HEK293 (cell line): ENCODE measurements at regions not wholly inside any gene's neighbourhood (a gene's known extent, or its start where the extent isn't known, plus 50 kb on each side); places are given as distances from the start of the nearest gene placed in this dataset.

ENCODE experiments used
- CTCF ChIA-PET: fragments of 350-600 bp; formaldehyde crosslinking; extraction: SDS; loops from one replicate; lab custom pipeline; 2021; ENCODE audit warnings: antibody characterized with exemption; lab: Yijun Ruan, JAX
- POLR2A ChIA-PET: fragments of 300-600 bp; formaldehyde crosslinking; extraction: SDS; loops from one replicate; lab custom pipeline; 2020; ENCODE audit warnings: antibody characterized with exemption, inconsistent platforms; lab: Yijun Ruan, JAX
- H3K27ac ChIP-seq: fragments of 200-500 bp; sonication (Bioruptor generic); 2 replicates; pipeline ENCODE4 v1.5.1; 2014; ENCODE audit warnings: low read depth, low read length, control low read depth, inconsistent platforms; ENCODE audit errors: extremely low read depth
- H3K36me3 ChIP-seq, 2 experiments: fragments of 200-500 bp in 1 of 2; sonication (Bioruptor generic) in 1 of 2; 1 replicate in 1 of 2; 2 replicates in 1 of 2; pipeline ENCODE4 v1.5.1; 2014 to 2017; ENCODE audit warnings: inconsistent platforms in 2 of 2, low read length in 2 of 2; ENCODE audit not compliant: control insufficient read depth in 2 of 2, insufficient read depth in 1 of 2
- H3K4me1 ChIP-seq: fragments of 200-500 bp; sonication (Bioruptor generic); 2 replicates; pipeline ENCODE4 v1.5.1; 2014; ENCODE audit warnings: mild to moderate bottlenecking, low read length, inconsistent platforms; ENCODE audit not compliant: control insufficient read depth, insufficient read depth
- H3K4me3 ChIP-seq: 2 replicates; pipeline ENCODE4 v1.5.1; 2011; ENCODE audit warnings: low read depth, mild to moderate bottlenecking, control low read depth, low read length, moderate library complexity
- H3K9me3 ChIP-seq: fragments of 200-500 bp; sonication (Bioruptor generic); 2 replicates; pipeline ENCODE4 v1.5.1; 2014; ENCODE audit warnings: low read depth, low read length, inconsistent platforms; ENCODE audit not compliant: control insufficient read depth, insufficient read depth
- BCL6B ChIP-seq: fragments of 450-650 bp; formaldehyde crosslinking; IDR thresholded peaks from 2 replicates; pipeline ENCODE4 v1.5.1; 2017; ENCODE audit warnings: missing biosample characterization, missing genetic modification characterization
- GLI2 ChIP-seq: fragments of 450-650 bp; formaldehyde crosslinking; IDR thresholded peaks from 2 replicates; pipeline ENCODE4; 2017; ENCODE audit warnings: missing biosample characterization, missing genetic modification characterization, low read depth, borderline replicate concordance
- GLIS1 ChIP-seq: fragments of 450-650 bp; formaldehyde crosslinking; IDR thresholded peaks from 2 replicates; pipeline ENCODE4 v1.5.1; 2016; ENCODE audit warnings: missing biosample characterization, missing genetic modification characterization
- HOXA7 ChIP-seq: sonication (generic); formaldehyde crosslinking; IDR thresholded peaks from 2 replicates; pipeline ENCODE4 v1.8.1; 2022; ENCODE audit warnings: missing genetic modification reagents, borderline replicate concordance
- HOXD13 ChIP-seq: sonication (generic); formaldehyde crosslinking; IDR thresholded peaks from 2 replicates; pipeline ENCODE4 v1.8.0; 2022; ENCODE audit warnings: missing genetic modification reagents, borderline replicate concordance
- INSM2 ChIP-seq: fragments of 450-650 bp; formaldehyde crosslinking; IDR thresholded peaks from 2 replicates; pipeline ENCODE4 v1.5.1; 2016; ENCODE audit warnings: missing biosample characterization, missing genetic modification characterization
- KLF10 ChIP-seq: fragments of 450-650 bp; IDR thresholded peaks from 2 replicates; pipeline ENCODE4 v1.5.1; 2018; ENCODE audit warnings: missing biosample characterization, mild to moderate bottlenecking, missing genetic modification characterization
- PRDM4 ChIP-seq: fragments of 450-650 bp; formaldehyde crosslinking; IDR thresholded peaks from 2 replicates; pipeline ENCODE4 v1.5.1; 2017; ENCODE audit warnings: missing biosample characterization, missing genetic modification characterization
- SP2 ChIP-seq: fragments of 450-650 bp; formaldehyde crosslinking; IDR thresholded peaks from 2 replicates; pipeline ENCODE4 v1.5.1; 2016; ENCODE audit warnings: missing biosample characterization, missing genetic modification characterization
- SP3 ChIP-seq: fragments of 450-650 bp; formaldehyde crosslinking; IDR thresholded peaks from 2 replicates; pipeline ENCODE4 v1.5.1; 2016; ENCODE audit warnings: missing biosample characterization, missing genetic modification characterization
- ZBTB21 ChIP-seq: fragments of 450-650 bp; formaldehyde crosslinking; IDR thresholded peaks from 2 replicates; pipeline ENCODE4 v1.5.1; 2017; ENCODE audit warnings: missing biosample characterization, missing genetic modification characterization
- ZBTB44 ChIP-seq: fragments of 450-650 bp; IDR thresholded peaks from 2 replicates; pipeline ENCODE4 v1.5.1; 2018; ENCODE audit warnings: missing biosample characterization, mild to moderate bottlenecking, missing genetic modification characterization
- ZNF138 ChIP-seq: fragments of 450-650 bp; formaldehyde crosslinking; IDR thresholded peaks from 2 replicates; pipeline ENCODE4 v1.5.1; 2016; ENCODE audit warnings: missing biosample characterization, missing genetic modification characterization, borderline replicate concordance
- ZNF140 ChIP-seq: fragments of 450-650 bp; formaldehyde crosslinking; IDR thresholded peaks from 2 replicates; pipeline ENCODE4 v1.5.1; 2016; ENCODE audit warnings: missing biosample characterization, missing genetic modification characterization
- ZNF19 ChIP-seq: fragments of 450-650 bp; formaldehyde crosslinking; IDR thresholded peaks from 2 replicates; pipeline ENCODE4; 2016; ENCODE audit warnings: missing biosample characterization, missing genetic modification characterization, low read depth
- ZNF202 ChIP-seq: fragments of 450-650 bp; formaldehyde crosslinking; IDR thresholded peaks from 2 replicates; pipeline ENCODE4 v1.5.1; 2016; ENCODE audit warnings: missing biosample characterization, missing genetic modification characterization, borderline replicate concordance
- ZNF274 ChIP-seq, 2 experiments: fragments of 200-500 bp in 1 of 2; fragments of 450-650 bp in 1 of 2; sonication (Bioruptor generic) in 1 of 2; formaldehyde crosslinking in 1 of 2; IDR thresholded peaks; 2 replicates each; pipeline versions ENCODE4 v1.5.1 to v1.6.1; 2014 to 2016; ENCODE audit warnings: borderline replicate concordance in 1 of 2, inconsistent platforms in 1 of 2, low read length in 1 of 2, missing biosample characterization in 1 of 2, missing genetic modification characterization in 1 of 2
- ZNF366 ChIP-seq: fragments of 450-650 bp; formaldehyde crosslinking; conservative IDR thresholded peaks from 2 replicates; pipeline ENCODE4 v1.5.1; 2016; ENCODE audit warnings: missing biosample characterization, missing genetic modification characterization
- ZNF391 ChIP-seq: fragments of 450-650 bp; formaldehyde crosslinking; IDR thresholded peaks from 2 replicates; pipeline ENCODE4 v1.5.1; 2016; ENCODE audit warnings: low read depth, missing biosample characterization, missing genetic modification characterization, borderline replicate concordance
- ZNF426 ChIP-seq: fragments of 450-650 bp; formaldehyde crosslinking; IDR thresholded peaks from 2 replicates; pipeline ENCODE4 v1.5.1; 2017; ENCODE audit warnings: missing biosample characterization, missing genetic modification characterization, mild to moderate bottlenecking, inconsistent platforms, moderate library complexity
- ZNF433 ChIP-seq: fragments of 450-650 bp; formaldehyde crosslinking; IDR thresholded peaks from 2 replicates; pipeline ENCODE4 v1.5.1; 2016; ENCODE audit warnings: missing biosample characterization, missing genetic modification characterization, low read depth
- ZNF560 ChIP-seq: fragments of 450-650 bp; formaldehyde crosslinking; IDR thresholded peaks from 2 replicates; pipeline ENCODE4 v1.5.1; 2017; ENCODE audit warnings: missing biosample characterization, missing genetic modification characterization, borderline replicate concordance
- ZNF600 ChIP-seq: fragments of 450-650 bp; formaldehyde crosslinking; IDR thresholded peaks from 2 replicates; pipeline ENCODE4 v1.5.1; 2016; ENCODE audit warnings: missing biosample characterization, missing genetic modification characterization
- ZNF610 ChIP-seq: fragments of 450-650 bp; formaldehyde crosslinking; IDR thresholded peaks from 2 replicates; pipeline ENCODE4 v1.5.1; 2016; ENCODE audit warnings: missing biosample characterization, missing genetic modification characterization, borderline replicate concordance
- ZNF639 ChIP-seq: fragments of 450-650 bp; formaldehyde crosslinking; IDR thresholded peaks from 2 replicates; pipeline ENCODE4 v1.5.1; 2016; ENCODE audit warnings: missing biosample characterization, missing genetic modification characterization
- ZNF664 ChIP-seq: fragments of 450-650 bp; formaldehyde crosslinking; IDR thresholded peaks from 2 replicates; pipeline ENCODE4 v1.5.1; 2016; ENCODE audit warnings: missing biosample characterization, missing genetic modification characterization

- H3K9me3 ChIP-seq: no peaks in the 10 kb centered on the region
- no peak overlapping the region for H3K27ac ChIP-seq
- H3K36me3 ChIP-seq: no peaks in the 10 kb centered on the region
- POLR2A ChIA-PET: no interaction called here
- no peaks in the 10 kb centered on the region for H3K4me1 ChIP-seq
- CTCF ChIA-PET: no interaction called here
- TF ChIP-seq ZNF433 (tag by site-specific recombination): no peak
- TF ChIP-seq BCL6B: no peak
- no peak for TF ChIP-seq ZNF202 (tag by site-specific recombination)
- no peak for TF ChIP-seq ZNF600 (tag by site-specific recombination)
- TF ChIP-seq ZNF664 (tag by site-specific recombination): no peak
- TF ChIP-seq ZBTB44 (tag by site-specific recombination): no peak
- H3K4me3 ChIP-seq: no peak overlapping the region
Measured at GRCh38 chr18:71665131-71665530, 879.0 kb downstream of the CBLN2 start.

- Histone ChIP-seq H3K27ac (no peak overlapping the region), H3K9me3 (no peaks in the 10 kb centered on the region), H3K4me3 (no peak overlapping the region), H3K36me3 (no peaks in the 10 kb centered on the region), H3K4me1 (no peaks in the 10 kb centered on the region)
- ChIA-PET POLR2A (no interaction called here), CTCF (no interaction called here)
- TF ChIP-seq ZNF19 (tag by site-specific recombination) (no peak), BCL6B (no peak), KLF10 (tag by site-specific recombination) (no peak), ZNF560 (tag by site-specific recombination) (0 out of 2 replicates have a peak, but pooled peaks have one; percentile 30), ZNF366 (tag by site-specific recombination) (no peak), GLI2 (tag by site-specific recombination) (no peak), ZNF391 (no peak), SP2 (tag by site-specific recombination) (no peak), ZNF274 (IDR thresholded peaks at IDR 0.05; ENCODE audit: low read length) (no peak), ZNF274 (tag by site-specific recombination; IDR thresholded peaks at IDR 0.05; ENCODE audit: borderline replicate concordance) (no peak), ZNF140 (peak; percentile 48; the same call in 1 of the 2 replicates), SP3 (no peak), PRDM4 (no peak), ZNF138 (no peak), HOXD13 (CRISPR knock-in tag) (no peak), ZBTB21 (no peak), ZNF426 (peak; percentile 57), HOXA7 (CRISPR knock-in tag) (no peak), ZNF639 (no peak), ZNF610 (tag by site-specific recombination) (no peak), GLIS1 (no peak), INSM2 (tag by site-specific recombination) (no peak)
Measured at GRCh38 chr18:71643822-71644221, 900.3 kb downstream of the CBLN2 start.
